CD14-positive monocyte (primary cell): ENCODE measurements at regions not wholly inside any gene's neighbourhood (a gene's known extent, or its start where the extent isn't known, plus 50 kb on each side); places are given as distances from the start of the nearest gene placed in this dataset.
A peak's percentile ranks its signal among the peaks of the same experiment; 100 is the strongest.

Source experiments
- DNase-seq, 3 donors: peaks; one replicate each; pipeline ENCODE4 v3.0.0-alpha.2; 2011 to 2022
- H2AFZ ChIP-seq: 2 replicates; pipeline ENCODE4 v1.6.0; 2012; ENCODE audit warnings: mild to moderate bottlenecking, low read depth, low read length, inconsistent platforms; ENCODE audit not compliant: insufficient read depth, poor library complexity, severe bottlenecking
- H3K27ac ChIP-seq, 2 donors: 1 replicate in 1 of 2; 2 replicates in 1 of 2; pipeline ENCODE4 v1.5.1; 2012 to 2013; ENCODE audit warnings: low read length in 2 of 2, control low read depth in 1 of 2, inconsistent platforms in 1 of 2, low read depth in 1 of 2, mild to moderate bottlenecking in 1 of 2
- H3K27me3 ChIP-seq, 2 donors: one replicate each; pipeline versions ENCODE4 v1.6.0 to v1.6.1; 2011 to 2013; ENCODE audit warnings: low read length in 2 of 2; ENCODE audit not compliant: control insufficient read depth in 2 of 2, insufficient read depth in 2 of 2
- H3K36me3 ChIP-seq, 2 donors: replicated peaks in 1 of 2; 1 replicate in 1 of 2; 2 replicates in 1 of 2; pipeline versions ENCODE4 v1.5.1 to v1.6.1; 2012 to 2013; ENCODE audit warnings: low read length in 2 of 2, control low read depth in 1 of 2, inconsistent platforms in 1 of 2, mild to moderate bottlenecking in 1 of 2; ENCODE audit not compliant: insufficient read depth in 2 of 2, control insufficient read depth in 1 of 2
- H3K4me1 ChIP-seq, 2 donors: 1 replicate in 1 of 2; 2 replicates in 1 of 2; pipeline versions ENCODE4 v1.5.1 to v1.6.1; 2012 to 2013; ENCODE audit warnings: low read length in 2 of 2, control low read depth in 1 of 2, inconsistent platforms in 1 of 2, mild to moderate bottlenecking in 1 of 2, moderate library complexity in 1 of 2; ENCODE audit not compliant: insufficient read depth in 2 of 2, control insufficient read depth in 1 of 2
- H3K4me2 ChIP-seq: replicated peaks from 2 replicates; pipeline ENCODE3; 2012; ENCODE audit warnings: low read length, moderate library complexity, mild to moderate bottlenecking; ENCODE audit not compliant: poor library complexity, severe bottlenecking; ENCODE audit errors: extremely low read depth
- H3K4me3 ChIP-seq, 3 experiments: fragments of 200-600 bp in 1 of 3; sonication (generic) in 1 of 3; replicated peaks in 1 of 3; 1 replicate in 2 of 3; 2 replicates in 1 of 3; pipeline ENCODE4 v1.5.1; 2011 to 2013; ENCODE audit warnings: low read length in 3 of 3, mild to moderate bottlenecking in 3 of 3, control low read depth in 2 of 3, low read depth in 2 of 3, inconsistent platforms in 1 of 3, moderate library complexity in 1 of 3
- H3K79me2 ChIP-seq: 2 replicates; pipeline ENCODE4 v1.6.0; 2012; ENCODE audit warnings: mild to moderate bottlenecking, control low read depth, inconsistent platforms, low read length, moderate library complexity; ENCODE audit not compliant: insufficient read depth
- H3K9ac ChIP-seq: 2 replicates; pipeline ENCODE4 v1.6.0; 2017; ENCODE audit warnings: low read length, mild to moderate bottlenecking; ENCODE audit not compliant: insufficient read depth, poor library complexity, severe bottlenecking
- H3K9me3 ChIP-seq, 2 donors: replicated peaks in 1 of 2; 1 replicate in 1 of 2; 2 replicates in 1 of 2; pipeline versions ENCODE4 v1.5.1 to v1.6.1; 2012 to 2013; ENCODE audit warnings: low read length in 2 of 2, control low read depth in 1 of 2; ENCODE audit not compliant: control insufficient read depth in 1 of 2, insufficient read depth in 1 of 2
- H4K20me1 ChIP-seq: 2 replicates; pipeline ENCODE4 v1.6.0; 2012; ENCODE audit warnings: mild to moderate bottlenecking, low read length, control low read depth, moderate library complexity; ENCODE audit not compliant: insufficient read depth
- H3K27ac Mint-ChIP-seq, 7 donors: one replicate each; pipeline ENCODE4 v1.8.0; 2020; ENCODE audit warnings: mild to moderate bottlenecking in 7 of 7, mixed read lengths in 7 of 7, moderate library complexity in 6 of 7, inconsistent platforms in 2 of 7
- H3K27me3 Mint-ChIP-seq, 3 donors: one replicate each; pipeline ENCODE4 v1.8.0; 2021 to 2022; ENCODE audit warnings: low read depth in 3 of 3, mild to moderate bottlenecking in 3 of 3, mixed read lengths in 3 of 3, moderate library complexity in 3 of 3, inconsistent platforms in 1 of 3
- H3K36me3 Mint-ChIP-seq, 2 donors: one replicate each; pipeline ENCODE4 v1.8.0; 2020; ENCODE audit warnings: mixed read lengths in 2 of 2, inconsistent platforms in 1 of 2, mild to moderate bottlenecking in 1 of 2
- H3K4me1 Mint-ChIP-seq: one replicate; pipeline ENCODE4 v1.8.0; 2020; ENCODE audit warnings: mild to moderate bottlenecking, mixed read lengths
- H3K4me3 Mint-ChIP-seq, 2 donors: one replicate each; pipeline ENCODE4 v1.8.0; 2020; ENCODE audit warnings: mild to moderate bottlenecking in 2 of 2, mixed read lengths in 2 of 2, moderate library complexity in 1 of 2
- H3K9me3 Mint-ChIP-seq, 7 donors: one replicate each; pipeline ENCODE4 v1.8.0; 2020 to 2022; ENCODE audit warnings: mixed read lengths in 7 of 7, mild to moderate bottlenecking in 6 of 7, moderate library complexity in 6 of 7, inconsistent platforms in 2 of 7
- WGBS: methylation state at CpG from one replicate; pipeline ENCODE4 v1.1.5; 2013; ENCODE audit warnings: missing lambda C conversion rate; ENCODE audit not compliant: insufficient coverage; 5-methylcytosine and 5-hydroxymethylcytosine counted together
- intact Hi-C, 2 donors: fragments of 100-400 bp; cut with micrococcal nuclease; formaldehyde crosslinking; loops; one replicate each; pipeline versions ENCODE4 v1.15.0 to v1.15.1; 2023
- TF ChIP-seq, protein P1 (sequence below): fragments of 200-600 bp; IDR thresholded peaks from one replicate; pipeline ENCODE4 v1.8.0; 2022; ENCODE audit warnings: antibody characterized with exemption, mild to moderate bottlenecking

DNA sequence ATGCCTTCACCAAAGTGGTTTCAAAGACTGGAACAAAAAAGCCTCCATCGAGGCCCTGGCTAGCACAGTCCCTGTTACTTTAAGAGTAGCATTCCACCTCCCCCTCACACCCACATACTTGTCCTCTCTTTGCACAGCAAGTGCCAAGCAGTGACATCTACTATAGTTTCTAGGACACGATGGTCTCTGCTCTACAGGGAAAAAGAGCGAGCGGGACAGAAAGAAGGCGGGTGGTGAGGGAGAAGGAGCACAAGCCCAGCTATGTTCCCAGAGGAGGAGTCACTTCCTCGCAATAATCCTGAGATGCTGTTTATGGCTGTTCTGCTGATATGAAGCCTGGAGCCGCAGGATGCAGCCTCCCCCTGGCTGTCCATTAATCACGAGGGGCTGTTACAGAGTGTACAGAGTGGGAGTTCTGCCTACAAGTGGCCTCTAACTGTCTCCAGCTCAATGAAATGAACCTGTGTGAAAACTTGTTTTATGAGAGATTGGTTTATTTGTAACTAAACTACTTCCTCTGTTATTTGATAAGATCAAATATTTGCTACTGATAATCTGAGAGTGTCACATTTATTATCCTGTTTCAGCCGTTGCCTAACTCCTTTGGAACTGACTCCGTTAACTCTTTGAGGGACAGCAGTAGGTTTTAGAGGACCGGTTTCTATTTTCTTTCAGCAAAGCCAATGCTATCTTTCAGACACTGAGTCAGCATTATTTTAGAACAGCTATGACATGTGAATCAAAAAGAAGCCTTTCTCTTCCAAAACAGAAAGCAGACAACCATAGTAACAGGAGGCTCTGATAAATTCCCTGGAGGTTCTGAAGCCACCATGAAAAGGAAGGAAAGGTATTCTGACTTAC lies 208.0 kb downstream of the SPRY2 start:
- Mint-ChIP-seq H3K36me3 (no peaks in the 10 kb centered on the region), H3K9me3 (peaks cover 0 to 6% (median 0%) of the 10 kb centered on the region in 7 donors), H3K4me1 (peaks cover 11% of the 10 kb centered on the region), H3K4me3 (peak overlapping the region in 1 of 2 donors; percentile 13), H3K27ac (no peak overlapping the region), H3K27me3 (peaks cover 0 to 5% (median 1%) of the 10 kb centered on the region in 3 donors)
- H3K4me1 ChIP-seq: no peaks in the 10 kb centered on the region
- no peak overlapping the region for H3K9ac ChIP-seq
- no peak overlapping the region for H3K27ac ChIP-seq
- no peak overlapping the region for H3K4me3 ChIP-seq
- TF ChIP-seq, protein P1, sequence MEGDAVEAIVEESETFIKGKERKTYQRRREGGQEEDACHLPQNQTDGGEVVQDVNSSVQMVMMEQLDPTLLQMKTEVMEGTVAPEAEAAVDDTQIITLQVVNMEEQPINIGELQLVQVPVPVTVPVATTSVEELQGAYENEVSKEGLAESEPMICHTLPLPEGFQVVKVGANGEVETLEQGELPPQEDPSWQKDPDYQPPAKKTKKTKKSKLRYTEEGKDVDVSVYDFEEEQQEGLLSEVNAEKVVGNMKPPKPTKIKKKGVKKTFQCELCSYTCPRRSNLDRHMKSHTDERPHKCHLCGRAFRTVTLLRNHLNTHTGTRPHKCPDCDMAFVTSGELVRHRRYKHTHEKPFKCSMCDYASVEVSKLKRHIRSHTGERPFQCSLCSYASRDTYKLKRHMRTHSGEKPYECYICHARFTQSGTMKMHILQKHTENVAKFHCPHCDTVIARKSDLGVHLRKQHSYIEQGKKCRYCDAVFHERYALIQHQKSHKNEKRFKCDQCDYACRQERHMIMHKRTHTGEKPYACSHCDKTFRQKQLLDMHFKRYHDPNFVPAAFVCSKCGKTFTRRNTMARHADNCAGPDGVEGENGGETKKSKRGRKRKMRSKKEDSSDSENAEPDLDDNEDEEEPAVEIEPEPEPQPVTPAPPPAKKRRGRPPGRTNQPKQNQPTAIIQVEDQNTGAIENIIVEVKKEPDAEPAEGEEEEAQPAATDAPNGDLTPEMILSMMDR: no peak
- no peak for DNase-seq
- H3K36me3 ChIP-seq: no peaks in the 10 kb centered on the region
- intact Hi-C loops: no loop called here
- no peaks in the 10 kb centered on the region for H3K79me2 ChIP-seq
- H3K9me3 ChIP-seq: no peaks in the 10 kb centered on the region
- no peaks in the 10 kb centered on the region for H3K27me3 ChIP-seq
- WGBS: 73% methylated on average over 5 of the region's 11 CpGs
- H4K20me1 ChIP-seq: no peaks in the 10 kb centered on the region
- no peak overlapping the region for H3K4me2 ChIP-seq
- H2AFZ ChIP-seq: peak overlapping the region; percentile 48

DNA sequence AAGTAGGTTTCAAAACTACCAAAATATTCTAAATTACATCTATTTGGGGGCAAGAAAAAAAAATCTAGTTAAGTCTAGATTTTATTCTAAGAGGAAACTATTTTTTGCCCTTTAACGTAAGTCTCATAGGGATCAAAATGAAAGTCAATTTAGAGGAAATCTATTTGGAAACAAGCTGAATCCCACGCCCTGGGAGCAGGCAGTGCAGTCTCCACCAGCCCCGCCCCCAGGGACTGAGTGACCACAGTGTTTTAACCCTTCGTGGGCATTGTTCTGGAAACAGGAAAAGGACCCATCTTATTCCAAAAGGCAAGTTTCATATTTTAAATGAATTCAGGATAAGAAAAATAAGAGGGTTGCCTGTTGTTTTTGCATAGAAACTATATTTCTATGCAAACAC lies 209.7 kb downstream of the SPRY2 start:
- Histone ChIP-seq H3K36me3 (no peaks in the 10 kb centered on the region), H2AFZ (no peak overlapping the region), H3K27me3 (no peaks in the 10 kb centered on the region), H3K79me2 (no peaks in the 10 kb centered on the region), H3K27ac (no peak overlapping the region), H3K9me3 (no peaks in the 10 kb centered on the region), H3K4me1 (no peaks in the 10 kb centered on the region), H3K4me2 (peak overlapping the region; percentile 1), H4K20me1 (no peaks in the 10 kb centered on the region), H3K9ac (no peak overlapping the region), H3K4me3 (peak overlapping the region in 1 of 3 experiments; percentile 4)
- WGBS: 0% methylated on average over 1 of the region's 4 CpGs
- H3K9me3 Mint-ChIP-seq: peaks cover 0 to 6% (median 0%) of the 10 kb centered on the region in 7 donors
- no peak overlapping the region for H3K4me3 Mint-ChIP-seq
- TF ChIP-seq, protein P1: no peak
- peaks cover 11% of the 10 kb centered on the region for H3K4me1 Mint-ChIP-seq
- intact Hi-C loops: no loop called here
- H3K27ac Mint-ChIP-seq: peak overlapping the region in 1 of 7 donors; percentile 21
- DNase-seq: no peak
- peaks cover 0 to 4% (median 1%) of the 10 kb centered on the region in 3 donors for H3K27me3 Mint-ChIP-seq
- H3K36me3 Mint-ChIP-seq: no peaks in the 10 kb centered on the region
